CD4-positive, alpha-beta T cell treated with Interleukin-4 for 4 hours (primary cell): ENCODE measurements at regions not wholly inside any gene's neighbourhood (a gene's known extent, or its start where the extent isn't known, plus 50 kb on each side); places are given as distances from the start of the nearest gene placed in this dataset.
A peak's percentile ranks its signal among the peaks of the same experiment; 100 is the strongest.
"Not testable (repeated sequence)": the region's sequence is repeated elsewhere in the genome, so short reads cannot be mapped to it uniquely, and the experiment has no call there.

Experiments used
- DNase-seq: peaks from one replicate; pipeline ENCODE4 v3.0.0-alpha.2; 2020

GRCh38 chr1:233435622-233436021, 108.1 kb downstream of the MAP3K21 start:
- DNase-seq: no peak

DNA sequence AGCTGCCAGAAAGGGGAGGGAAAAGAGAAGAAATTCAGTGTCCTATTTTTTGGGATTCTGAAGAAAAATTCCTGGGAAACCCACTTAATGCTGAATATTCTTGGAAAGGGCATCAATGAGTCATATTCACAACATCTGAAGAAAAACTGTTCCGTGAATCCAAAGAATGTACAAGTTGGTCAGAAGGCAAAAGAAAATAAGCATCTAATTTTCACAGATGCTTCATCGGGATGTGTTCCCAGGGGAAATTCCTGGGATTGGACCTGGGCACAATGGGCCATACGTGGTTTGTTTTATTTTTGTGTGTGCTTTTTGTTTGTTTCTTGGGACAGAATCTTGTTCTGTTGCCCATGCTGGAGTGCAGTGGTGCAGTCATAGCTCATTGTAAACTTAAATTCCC, 112.2 kb downstream of the MAP3K21 start:
- DNase-seq: no peak

GRCh38 chr1:233440951-233441401, 113.5 kb downstream of the MAP3K21 start:
- DNase-seq: peak; percentile 27

GRCh38 chr1:233442026-233442780, 114.7 kb downstream of the MAP3K21 start:
- DNase-seq: no peak

DNA sequence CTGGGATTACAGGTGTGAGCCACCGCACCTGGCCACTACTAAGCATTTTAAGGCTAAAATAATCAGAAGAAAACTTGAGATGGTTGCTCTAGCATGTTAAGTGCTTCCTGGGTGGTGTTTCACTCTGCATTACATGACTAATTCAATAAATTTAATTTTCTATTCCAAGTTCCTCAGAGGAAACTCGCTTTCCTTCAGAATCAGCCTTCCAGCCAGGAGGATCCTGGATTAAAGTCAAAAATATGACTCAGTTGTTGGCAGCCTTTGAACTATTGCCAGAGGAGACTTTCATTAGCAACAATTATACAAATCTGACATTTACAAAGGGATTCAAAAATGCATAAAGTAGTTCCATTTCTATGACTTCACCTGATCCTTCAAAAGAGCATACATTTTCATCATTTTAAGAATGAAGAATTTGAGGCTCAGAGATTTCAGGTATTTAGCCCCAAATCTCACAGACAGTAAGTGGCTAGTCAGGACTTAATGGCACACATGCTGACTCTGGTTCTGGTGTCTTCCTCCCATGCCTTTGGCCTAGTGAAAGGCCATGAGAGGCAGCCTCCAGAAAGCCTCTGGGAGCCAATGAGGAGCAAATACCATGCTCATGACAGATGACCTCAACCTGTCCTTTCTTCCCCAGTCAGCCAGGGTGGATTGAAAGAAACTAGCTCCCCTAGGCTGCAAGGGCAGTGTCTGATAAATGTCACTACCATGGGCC, 115.7 kb downstream of the MAP3K21 start:
- DNase-seq: no peak

- no peak for DNase-seq
Observed at GRCh38 chr1:233444484-233444883, 117.0 kb downstream of the MAP3K21 start.

- no peak for DNase-seq
Observed at GRCh38 chr1:233445737-233446136, 118.2 kb downstream of the MAP3K21 start.

DNA sequence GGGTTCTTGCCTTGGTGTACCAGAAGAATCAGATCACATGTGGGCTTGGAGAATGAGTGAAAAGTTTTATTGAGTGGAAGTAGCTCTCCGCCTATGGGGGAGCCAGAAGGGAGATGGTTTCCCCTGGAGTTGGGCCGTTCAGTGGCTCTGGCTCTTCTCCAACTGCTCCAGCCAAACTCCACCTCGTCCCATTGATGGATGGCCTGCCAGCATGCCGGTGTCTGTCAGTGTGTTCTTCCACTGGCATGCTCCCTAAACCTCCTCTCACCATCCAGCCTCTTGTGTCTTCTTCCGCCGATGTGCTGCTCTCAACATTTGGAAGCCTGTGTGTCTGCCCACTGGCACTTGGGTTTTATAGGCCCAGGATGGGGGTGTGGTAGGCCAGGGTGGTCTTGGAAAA, 119.4 kb downstream of the MAP3K21 start:
- no peak for DNase-seq

- DNase-seq: no peak
Observed at GRCh38 chr1:233448109-233448689, 120.7 kb downstream of the MAP3K21 start.

DNA sequence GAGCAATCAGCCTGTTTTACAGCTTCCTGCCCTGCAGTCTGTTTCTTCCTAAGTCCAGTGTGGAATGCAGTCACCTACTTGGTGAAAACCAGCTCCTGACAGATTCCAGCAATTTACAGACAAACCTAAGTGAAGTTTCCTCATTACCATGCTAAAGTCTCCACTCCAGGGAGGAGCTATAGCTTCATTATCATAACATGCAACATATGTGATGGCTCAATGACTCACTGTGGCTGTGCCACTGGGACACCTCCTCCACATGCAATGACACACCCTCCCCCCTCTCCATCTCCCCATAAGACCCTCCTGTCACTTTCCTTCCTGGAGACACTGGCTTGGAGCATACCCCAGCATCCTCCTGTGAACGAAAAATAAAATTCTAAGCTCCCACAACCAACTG, 125.2 kb downstream of the MAP3K21 start:
- DNase-seq: no peak

DNA sequence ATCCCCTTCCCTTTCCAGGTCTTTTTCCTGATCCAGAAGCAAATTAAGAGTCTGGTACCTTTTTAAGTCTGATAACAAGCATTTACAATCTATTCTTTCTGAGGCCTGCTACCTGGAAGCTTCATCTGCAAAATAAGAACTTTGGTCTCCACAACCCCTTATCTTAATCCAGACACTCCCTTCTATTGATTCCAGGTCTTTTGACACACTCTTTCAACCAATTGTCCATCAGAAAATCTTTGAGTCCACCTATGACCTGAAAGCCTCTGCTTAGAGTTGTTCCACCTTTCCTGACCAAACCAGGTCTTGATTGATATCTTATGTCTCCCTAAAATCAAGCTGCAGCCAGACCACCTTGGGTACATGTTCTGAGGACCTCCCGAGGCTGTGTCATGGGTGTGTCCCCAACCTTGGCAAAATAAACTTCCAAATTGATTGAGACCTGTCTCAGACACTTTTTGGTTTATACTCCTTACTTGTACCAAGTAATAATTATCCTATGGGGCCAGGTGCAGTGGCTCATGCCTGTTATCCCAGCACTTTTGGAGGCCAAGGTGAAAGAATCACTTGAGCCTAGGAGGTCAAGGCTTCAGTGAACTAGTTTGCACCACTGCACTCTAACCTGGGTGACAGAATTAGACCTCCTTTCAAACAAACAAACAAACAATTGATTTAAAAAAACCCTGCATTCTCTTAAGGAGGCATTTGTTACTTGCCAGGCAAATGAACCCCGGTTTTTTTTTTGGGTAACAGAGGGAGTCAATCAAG, 126.1 kb downstream of the MAP3K21 start:
- no peak for DNase-seq

- no peak for DNase-seq
Observed at GRCh38 chr1:233459470-233459945, 132.0 kb downstream of the MAP3K21 start.

GRCh38 chr1:233459968-233460367, 132.4 kb downstream of the MAP3K21 start:
- DNase-seq: no peak

DNA sequence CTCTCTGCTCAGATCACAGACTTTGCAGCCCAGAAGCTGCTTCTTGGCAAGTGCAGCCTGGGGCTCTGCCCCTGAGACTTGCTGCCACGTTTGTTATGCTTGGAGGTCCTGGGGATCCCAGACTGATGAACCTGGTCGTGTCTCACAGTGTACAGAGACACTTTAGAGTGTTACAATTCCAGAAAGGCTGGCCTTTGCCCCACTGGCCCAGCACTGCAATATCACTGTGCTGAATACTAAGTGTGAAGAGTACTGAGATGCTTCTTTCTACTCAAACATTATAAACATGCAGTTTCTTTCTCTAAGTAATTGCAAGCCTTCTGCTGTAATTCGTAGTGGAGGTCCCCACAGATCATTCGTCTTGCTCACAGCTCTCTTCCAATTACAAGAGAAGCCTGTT, 133.2 kb downstream of the MAP3K21 start:
- no peak for DNase-seq

DNA sequence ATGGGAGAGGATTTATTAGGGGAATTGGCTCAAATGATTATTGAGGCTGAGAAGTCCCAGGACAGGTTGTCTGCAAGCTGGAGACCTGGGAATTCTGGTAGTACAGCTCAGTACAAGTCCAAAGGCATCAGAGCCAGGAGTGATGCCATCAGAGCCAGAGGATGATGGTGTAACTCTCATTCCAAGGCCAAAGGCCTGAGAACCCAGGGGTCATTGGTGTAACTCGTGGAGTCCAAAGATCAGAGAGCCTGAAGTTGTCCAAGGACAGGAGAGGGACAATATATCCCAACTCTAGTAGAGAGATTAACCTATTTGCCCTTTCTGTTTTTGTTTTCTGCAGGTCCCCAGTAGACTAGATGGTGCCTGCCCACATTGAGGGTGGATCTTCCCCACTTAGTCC, 134.3 kb downstream of the MAP3K21 start:
- no peak for DNase-seq

DNA sequence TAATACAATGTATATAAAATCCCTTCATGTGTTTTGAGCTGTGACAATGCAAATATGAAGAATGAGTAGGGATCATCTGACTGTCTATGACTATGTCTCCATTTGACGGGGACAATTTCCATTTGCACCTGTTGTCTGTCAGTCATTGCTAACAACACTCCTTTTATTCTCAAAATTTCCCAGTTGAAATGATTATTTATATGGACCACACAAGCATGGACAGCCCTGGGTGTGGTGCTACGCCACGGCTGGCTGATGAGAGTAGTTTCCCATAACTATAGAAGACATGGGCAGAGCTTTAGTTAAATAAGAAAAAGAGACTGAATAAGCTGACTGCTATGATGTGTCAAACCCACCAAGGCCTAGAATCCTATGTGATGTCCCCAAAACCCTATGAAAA, 135.8 kb downstream of the MAP3K21 start:
- no peak for DNase-seq

GRCh38 chr1:233465745-233466343, 138.3 kb downstream of the MAP3K21 start:
- DNase-seq: no peak

GRCh38 chr1:233470741-233471499, 143.0 kb upstream of the KCNK1 start:
- no peak for DNase-seq

DNA sequence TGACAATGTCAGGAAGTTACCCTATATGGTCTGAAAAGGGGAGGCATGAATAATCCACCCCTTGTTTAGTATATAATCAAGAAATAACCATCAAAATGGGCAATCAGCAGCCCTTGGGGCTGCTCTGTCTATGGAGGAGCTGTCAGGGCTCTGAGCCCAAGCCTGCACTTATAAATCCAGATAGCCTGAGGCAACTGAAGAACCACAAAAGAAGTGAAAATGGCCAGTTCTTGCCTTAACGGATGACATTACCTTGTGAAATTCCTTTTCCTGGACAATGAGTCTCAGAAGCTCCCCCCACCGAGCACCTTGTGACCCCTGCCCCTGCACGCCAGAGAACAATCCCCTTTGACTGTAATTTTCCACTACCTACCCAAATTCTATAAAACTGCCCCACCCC, 142.1 kb upstream of the KCNK1 start:
- not testable (repeated sequence) for DNase-seq

DNA sequence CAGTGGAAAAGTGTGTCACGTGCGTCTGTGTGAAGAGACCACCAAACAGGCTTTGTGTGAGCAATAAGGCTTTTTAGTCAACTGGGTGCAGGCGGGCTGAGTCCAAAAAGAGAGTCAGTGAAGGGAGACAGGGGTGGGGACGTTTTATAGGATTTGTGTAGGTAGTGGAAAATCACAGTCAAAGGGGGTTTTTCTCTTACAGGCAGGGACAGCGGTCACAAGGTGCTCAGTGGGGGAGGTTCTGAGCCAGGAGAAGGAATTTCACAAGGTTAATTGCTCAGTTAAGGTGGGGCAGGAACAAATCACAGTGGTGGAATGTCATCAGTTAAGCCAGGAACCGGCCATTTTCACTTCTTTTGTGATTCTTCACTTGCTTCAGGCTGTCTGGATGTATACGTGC, 141.1 kb upstream of the KCNK1 start:
- not testable (repeated sequence) for DNase-seq

DNA sequence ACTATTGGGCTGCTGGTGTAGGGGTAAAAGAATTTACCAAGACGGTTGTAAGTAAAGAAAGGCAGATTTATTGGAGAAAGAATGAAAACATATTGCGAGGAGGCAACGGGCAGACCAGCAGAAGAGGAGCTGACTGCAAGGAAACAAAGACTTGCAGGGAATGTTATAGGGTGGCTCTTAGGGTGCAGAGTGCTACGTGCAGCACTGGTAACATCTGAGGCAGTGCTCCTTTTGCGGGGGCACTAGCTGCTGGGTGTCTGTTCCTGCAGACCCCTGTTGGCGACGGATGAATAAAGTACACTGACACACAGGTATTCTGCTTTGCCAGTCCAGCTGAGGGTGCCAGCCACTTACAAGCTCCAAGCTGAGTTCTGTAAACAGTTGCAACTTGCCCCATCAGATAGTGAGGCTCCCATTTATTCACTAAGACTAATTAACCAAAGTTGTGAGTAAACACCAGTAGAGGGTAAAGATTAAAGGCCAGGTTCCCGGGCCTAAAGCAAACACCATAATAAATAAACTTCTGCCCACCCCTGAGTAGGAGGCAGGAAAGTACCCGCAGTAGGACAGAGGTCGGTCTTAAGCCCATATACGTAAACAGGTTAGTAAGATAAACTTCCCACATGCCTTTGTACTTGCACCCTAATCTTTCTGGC, 140.2 kb upstream of the KCNK1 start:
- DNase-seq: no peak
